A673 (cell line): ENCODE measurements at regions not wholly inside any gene's neighbourhood (a gene's known extent, or its start where the extent isn't known, plus 50 kb on each side); places are given as distances from the start of the nearest gene placed in this dataset.
"Not testable (repeated sequence)": the region's sequence is repeated elsewhere in the genome, so short reads cannot be mapped to it uniquely, and the experiment has no call there.

Experiments used
- BruUV-seq: library from RNA; stranded (reverse); fragments of 400-500 nt; replicated peaks from 2 replicates; lab custom pipeline; 2021; lab: Mats Ljungman, UMichigan
- CTCF ChIA-PET: fragments of 300-600 bp; sonication (Branson Sonifier 250); formaldehyde crosslinking; loops from one replicate; lab custom pipeline; 2022; ENCODE audit warnings: antibody characterized with exemption; lab: Charles Lee
- POLR2A ChIA-PET: fragments of 300-600 bp; sonication (Branson Sonifier 250); formaldehyde crosslinking; loops from one replicate; lab custom pipeline; 2022; ENCODE audit warnings: antibody characterized with exemption; ENCODE audit not compliant: low non-redundant PET; lab: Charles Lee
- DNase-seq: peaks from one replicate; pipeline ENCODE4 v3.0.0-alpha.2; 2015; ENCODE audit warnings: low spot score
- H3K27ac ChIP-seq: fragments of 200-600 bp; sonication (generic); 2 replicates; pipeline ENCODE4 v1.5.1; 2016; ENCODE audit warnings: mixed run types, low read depth, mild to moderate bottlenecking, mixed read lengths, antibody characterized with exemption, low read length; ENCODE audit not compliant: poor library complexity, severe bottlenecking
- H3K27me3 ChIP-seq: fragments of 200-600 bp; sonication (generic); replicated peaks from 2 replicates; pipeline ENCODE4 v1.6.1; 2017; ENCODE audit warnings: mixed run types, low read depth, mild to moderate bottlenecking, mixed read lengths, antibody characterized with exemption, low read length; ENCODE audit not compliant: insufficient read depth, poor library complexity
- H3K36me3 ChIP-seq: fragments of 200-600 bp; sonication (generic); 2 replicates; pipeline ENCODE4 v1.6.1; 2016; ENCODE audit warnings: mixed run types, mild to moderate bottlenecking, mixed read lengths, antibody characterized with exemption, low read length; ENCODE audit not compliant: insufficient read depth, poor library complexity, severe bottlenecking
- H3K4me1 ChIP-seq: fragments of 200-600 bp; sonication (generic); 2 replicates; pipeline ENCODE4 v1.6.1; 2017; ENCODE audit warnings: mixed run types, mild to moderate bottlenecking, mixed read lengths, antibody characterized with exemption, low read length; ENCODE audit not compliant: insufficient read depth, poor library complexity, severe bottlenecking
- H3K4me3 ChIP-seq: fragments of 200-600 bp; sonication (generic); 2 replicates; pipeline ENCODE4 v1.5.1; 2016; ENCODE audit warnings: low read depth, mixed run types, mild to moderate bottlenecking, mixed read lengths, low read length; ENCODE audit not compliant: poor library complexity, severe bottlenecking
- H3K9me3 ChIP-seq: fragments of 200-600 bp; sonication (generic); 2 replicates; pipeline ENCODE4 v1.6.1; 2016; ENCODE audit warnings: mixed run types, low read depth, mild to moderate bottlenecking, mixed read lengths, antibody characterized with exemption, low read length; ENCODE audit not compliant: poor library complexity, severe bottlenecking
- EZH2 ChIP-seq: fragments of 200-600 bp; sonication (generic); IDR thresholded peaks from 2 replicates; pipeline ENCODE4 v1.6.1; 2017; ENCODE audit warnings: borderline replicate concordance, low read depth, mild to moderate bottlenecking, mixed read lengths, antibody characterized with exemption, low read length; ENCODE audit not compliant: poor library complexity, severe bottlenecking
- intact Hi-C: fragments of 100-400 bp; cut with micrococcal nuclease; formaldehyde crosslinking; loops from one replicate; pipeline ENCODE4 v1.10.0; 2022; ENCODE audit not compliant: unreplicated experiment
- TF ChIP-seq, protein P1 (sequence below): fragments of 300-800, 200-600 bp; sonication (generic); conservative IDR thresholded peaks from 2 replicates; pipeline ENCODE4 v1.5.1; 2017; ENCODE audit warnings: low read depth, mild to moderate bottlenecking, antibody characterized with exemption, low read length, moderate library complexity, mixed read lengths

DNA sequence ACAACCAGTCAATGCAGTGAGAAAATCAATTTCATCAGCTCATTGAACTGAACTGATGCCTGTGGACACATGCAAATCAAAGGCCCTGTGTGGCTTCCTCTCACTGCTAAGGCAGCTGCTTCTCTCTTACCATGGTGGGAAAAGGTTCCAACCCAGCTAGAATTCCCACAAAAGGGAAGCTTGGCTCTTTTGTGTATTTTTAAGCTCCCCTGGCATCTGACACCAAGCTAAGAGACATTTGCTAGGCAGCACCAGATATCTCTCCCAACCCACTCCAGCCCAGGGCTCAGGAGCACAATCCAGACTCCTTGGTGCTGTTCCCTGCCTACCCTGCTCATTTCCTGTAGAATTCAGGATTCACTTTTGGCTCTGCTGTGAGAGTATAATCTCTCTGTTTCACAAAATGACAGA is 129.6 kb downstream of the GXYLT1 start:
- Histone ChIP-seq H3K36me3 (no peaks in the 10 kb centered on the region), H3K27me3 (no peaks in the 10 kb centered on the region), H3K27ac (no peak overlapping the region), H3K9me3 (no peaks in the 10 kb centered on the region), H3K4me3 (no peak overlapping the region), H3K4me1 (no peaks in the 10 kb centered on the region)
- ChIA-PET CTCF (no interaction called here), POLR2A (no interaction called here)
- no peak for DNase-seq
- intact Hi-C loops, result no loop called here
- no TSS peak for BruUV-seq
- TF ChIP-seq, protein P1, sequence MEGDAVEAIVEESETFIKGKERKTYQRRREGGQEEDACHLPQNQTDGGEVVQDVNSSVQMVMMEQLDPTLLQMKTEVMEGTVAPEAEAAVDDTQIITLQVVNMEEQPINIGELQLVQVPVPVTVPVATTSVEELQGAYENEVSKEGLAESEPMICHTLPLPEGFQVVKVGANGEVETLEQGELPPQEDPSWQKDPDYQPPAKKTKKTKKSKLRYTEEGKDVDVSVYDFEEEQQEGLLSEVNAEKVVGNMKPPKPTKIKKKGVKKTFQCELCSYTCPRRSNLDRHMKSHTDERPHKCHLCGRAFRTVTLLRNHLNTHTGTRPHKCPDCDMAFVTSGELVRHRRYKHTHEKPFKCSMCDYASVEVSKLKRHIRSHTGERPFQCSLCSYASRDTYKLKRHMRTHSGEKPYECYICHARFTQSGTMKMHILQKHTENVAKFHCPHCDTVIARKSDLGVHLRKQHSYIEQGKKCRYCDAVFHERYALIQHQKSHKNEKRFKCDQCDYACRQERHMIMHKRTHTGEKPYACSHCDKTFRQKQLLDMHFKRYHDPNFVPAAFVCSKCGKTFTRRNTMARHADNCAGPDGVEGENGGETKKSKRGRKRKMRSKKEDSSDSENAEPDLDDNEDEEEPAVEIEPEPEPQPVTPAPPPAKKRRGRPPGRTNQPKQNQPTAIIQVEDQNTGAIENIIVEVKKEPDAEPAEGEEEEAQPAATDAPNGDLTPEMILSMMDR, result no peak
- no peak for TF ChIP-seq EZH2

DNA sequence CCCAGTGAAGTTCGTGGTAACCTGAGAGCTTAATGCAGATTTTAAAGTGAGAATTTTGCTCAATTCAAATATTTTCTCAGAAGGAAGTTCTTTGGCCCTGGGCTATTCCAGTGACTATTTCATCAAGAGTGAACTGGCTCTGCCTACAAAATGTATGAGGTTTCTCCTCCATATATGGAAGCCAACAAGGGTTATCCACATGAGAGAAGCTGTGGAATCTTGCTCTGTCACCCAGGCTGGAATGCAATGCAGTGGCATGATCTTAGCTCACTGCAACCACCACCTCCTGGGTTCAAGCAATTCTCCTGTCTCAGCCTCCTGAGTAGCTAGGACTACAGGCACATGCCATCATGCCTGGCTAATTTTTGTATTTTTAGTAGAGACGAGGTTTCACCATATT is 132.2 kb downstream of the GXYLT1 start:
- CTCF ChIA-PET, H3K4me3 ChIP-seq, BruUV-seq, H3K36me3 ChIP-seq, H3K27me3 ChIP-seq, POLR2A ChIA-PET, intact Hi-C loops, H3K27ac ChIP-seq, H3K9me3 ChIP-seq, DNase-seq, H3K4me1 ChIP-seq: not testable (repeated sequence)

DNA sequence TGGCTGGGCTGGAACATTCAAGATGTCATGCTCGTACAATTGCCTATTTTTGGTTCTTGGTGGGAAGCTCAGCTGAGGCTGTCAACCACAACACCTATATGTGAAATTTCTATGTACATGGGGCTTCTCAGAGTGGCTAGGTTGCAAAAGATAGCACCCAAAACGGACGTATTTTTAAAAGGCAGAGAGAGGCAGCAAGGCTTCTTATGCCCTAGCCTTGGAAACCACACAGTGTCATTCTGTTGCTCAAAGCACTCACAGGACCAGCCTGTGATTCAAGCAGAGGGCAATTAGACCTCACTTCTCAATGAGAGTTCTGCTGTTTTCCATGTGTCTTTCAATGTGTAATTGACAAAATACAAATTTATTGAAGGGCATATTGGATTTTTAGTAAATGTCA is 134.0 kb downstream of the GXYLT1 start:
- TF ChIP-seq, protein P1, result no peak
- no peak for TF ChIP-seq EZH2
- no peak overlapping the region for H3K4me3 ChIP-seq
- no peak for DNase-seq
- intact Hi-C loops, result no loop called here
- H3K9me3 ChIP-seq, result no peaks in the 10 kb centered on the region
- ChIA-PET CTCF (no interaction called here), POLR2A (no interaction called here)
- no peaks in the 10 kb centered on the region for H3K36me3 ChIP-seq
- H3K27ac ChIP-seq, result no peak overlapping the region
- BruUV-seq, result no TSS peak
- no peaks in the 10 kb centered on the region for H3K4me1 ChIP-seq
- H3K27me3 ChIP-seq, result no peaks in the 10 kb centered on the region

DNA sequence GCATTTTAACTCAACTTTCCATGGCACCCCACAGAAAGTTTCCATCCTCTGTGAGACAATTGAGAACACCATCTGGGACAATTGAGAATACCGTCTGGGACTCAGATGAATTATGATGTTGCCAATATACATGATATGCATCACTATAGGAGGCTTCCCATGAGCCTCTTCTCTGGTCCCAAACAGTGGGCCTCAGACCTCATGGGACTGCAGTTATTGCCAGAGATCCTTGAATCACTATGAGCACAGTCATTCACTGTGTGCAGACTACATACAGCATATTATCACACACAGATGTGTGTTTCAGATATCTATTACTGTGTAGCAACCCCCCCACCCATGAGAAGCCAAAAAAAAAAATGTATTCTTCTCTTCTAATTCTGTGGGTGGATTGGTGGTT is 134.4 kb downstream of the GXYLT1 start:
- intact Hi-C loops, result no loop called here
- no peaks in the 10 kb centered on the region for H3K36me3 ChIP-seq
- DNase-seq, result no peak
- no peaks in the 10 kb centered on the region for H3K4me1 ChIP-seq
- POLR2A ChIA-PET, result no interaction called here
- CTCF ChIA-PET, result no interaction called here
- TF ChIP-seq, protein P1, result no peak
- TF ChIP-seq EZH2, result no peak
- no TSS peak for BruUV-seq
- no peak overlapping the region for H3K27ac ChIP-seq
- no peak overlapping the region for H3K4me3 ChIP-seq
- no peaks in the 10 kb centered on the region for H3K27me3 ChIP-seq
- no peaks in the 10 kb centered on the region for H3K9me3 ChIP-seq
